HG03196 (cell line): ENCODE measurements at regions not wholly inside any gene's neighbourhood (a gene's known extent, or its start where the extent isn't known, plus 50 kb on each side); places are given as distances from the start of the nearest gene placed in this dataset.

Source experiments
- ATAC-seq: cut with Tn5 transposase; IDR thresholded peaks from one replicate; pipeline ENCODE4 v1.9.1; 2021; ENCODE audit not compliant: unreplicated experiment

DNA sequence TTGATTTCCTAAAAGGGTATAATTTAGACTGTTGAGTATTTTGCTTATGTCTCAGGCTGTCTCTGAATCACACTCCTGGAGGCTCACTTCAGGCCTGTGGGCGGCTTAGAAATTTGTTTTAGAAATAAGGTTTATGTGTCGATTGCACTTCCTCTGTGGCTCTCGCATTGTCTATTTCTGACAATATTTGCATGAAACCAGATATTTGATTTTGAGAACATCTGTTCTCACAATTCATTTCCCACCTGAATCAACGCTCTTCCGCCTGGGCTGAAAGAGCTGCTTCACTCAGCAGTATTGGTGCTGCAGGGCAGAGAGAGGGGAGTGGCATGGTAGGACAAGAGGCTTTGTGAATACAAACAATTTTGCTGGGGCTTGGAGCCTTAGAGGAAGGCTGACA, 262.0 kb downstream of the ADRA2A start:
- peak; percentile 86 for ATAC-seq

DNA sequence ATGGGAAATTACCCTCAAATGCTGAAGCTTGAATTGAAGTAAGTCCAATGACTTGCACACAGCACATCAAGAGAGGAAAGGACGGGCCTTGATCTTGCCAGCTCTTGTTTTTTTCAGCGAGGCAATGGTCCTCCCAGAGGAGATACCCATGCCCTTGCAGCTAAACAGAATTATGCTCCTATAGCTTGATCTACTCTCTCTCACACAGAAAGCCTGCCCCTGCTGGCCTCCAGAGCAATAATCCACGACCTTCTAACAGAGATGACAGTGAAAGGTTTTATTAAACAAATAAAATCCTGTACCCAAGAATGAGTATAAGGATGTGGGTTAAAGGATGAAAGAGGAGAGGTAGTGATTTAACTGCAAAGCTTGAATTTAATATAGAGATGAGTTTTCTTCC, 268.0 kb downstream of the ADRA2A start:
- no peak for ATAC-seq

DNA sequence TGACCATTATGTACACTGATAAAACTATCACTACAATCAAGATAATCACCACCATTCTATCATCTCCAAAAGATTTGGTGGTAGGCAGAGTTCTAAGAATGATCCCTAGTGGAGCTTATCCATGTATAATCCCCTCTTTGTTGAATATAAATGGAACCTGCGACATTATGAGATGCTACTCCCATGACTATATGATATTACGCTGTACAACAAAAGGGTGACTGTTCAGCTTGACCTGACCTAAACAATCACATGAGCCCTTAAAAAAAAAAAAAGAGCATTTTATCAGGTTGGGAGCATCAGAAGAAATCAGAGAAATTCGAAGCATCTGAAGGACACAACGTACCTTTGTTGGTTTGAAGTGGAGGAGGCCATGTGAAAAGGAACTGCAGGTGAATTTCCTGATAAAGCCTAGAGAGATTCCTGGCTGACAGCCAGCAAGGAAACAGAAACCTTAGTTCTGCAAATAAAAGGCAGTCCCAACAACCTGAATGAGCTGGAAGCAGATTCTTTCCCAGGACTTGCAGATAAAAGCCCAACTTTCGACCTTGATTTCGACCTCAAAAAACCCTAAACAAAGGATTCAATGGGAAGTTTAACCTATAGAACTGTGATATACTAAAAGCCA, 270.7 kb downstream of the ADRA2A start:
- no peak for ATAC-seq

DNA sequence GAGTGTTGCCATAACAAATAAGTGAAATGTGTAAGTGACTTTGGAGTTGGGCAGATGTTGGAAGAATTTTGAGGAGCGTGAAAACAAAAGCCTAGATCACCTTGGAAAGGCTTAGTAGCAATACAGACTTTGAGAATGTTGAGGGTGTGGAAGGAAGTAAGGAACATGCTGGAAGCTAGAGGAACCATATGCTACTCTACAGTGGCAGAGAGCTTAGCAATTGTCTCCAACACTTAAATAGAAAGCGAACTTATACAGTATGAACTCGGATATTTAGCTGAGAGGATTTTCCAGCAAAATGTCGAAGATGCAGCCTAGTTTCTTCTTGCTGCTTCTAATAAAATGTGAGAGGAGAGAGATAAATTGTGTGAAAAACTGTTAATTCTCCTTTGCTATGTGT, 271.2 kb downstream of the ADRA2A start:
- ATAC-seq: no peak

DNA sequence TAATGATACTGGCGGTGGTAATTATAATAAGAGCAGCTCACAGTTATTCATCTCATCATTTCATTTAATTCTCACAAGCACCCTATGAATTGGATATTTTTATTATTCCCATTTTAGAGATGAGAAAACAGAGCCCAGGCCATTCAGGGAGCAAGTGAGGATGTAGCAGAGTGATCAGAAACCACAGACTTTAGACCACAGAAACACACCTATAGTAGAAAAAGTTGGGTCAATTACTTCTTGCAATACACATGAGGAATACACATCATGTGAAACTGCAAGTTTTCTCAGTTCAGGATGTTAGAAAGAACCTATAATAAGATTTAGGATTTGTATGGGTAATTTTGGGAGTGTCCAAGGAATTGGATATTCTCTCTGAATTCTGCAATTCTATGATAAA, 278.0 kb downstream of the ADRA2A start:
- no peak for ATAC-seq

DNA sequence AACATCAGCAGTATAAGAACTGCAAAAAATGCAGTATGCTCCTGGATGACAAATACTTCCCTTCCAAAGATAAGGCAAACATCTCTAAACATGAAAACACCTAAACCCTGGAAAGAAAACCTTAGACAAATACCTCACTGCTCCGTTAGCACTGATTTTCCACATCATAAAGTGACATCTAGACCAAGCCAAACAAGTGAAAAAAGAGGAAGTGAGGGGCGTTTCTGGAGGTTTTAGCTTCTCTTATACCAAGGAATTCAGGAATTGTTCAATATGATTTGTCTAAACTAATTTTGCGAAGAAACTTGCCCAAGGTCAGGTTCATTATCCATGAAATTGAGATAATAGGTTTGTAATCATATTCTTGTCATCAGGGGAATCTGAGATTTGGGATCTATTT, 279.7 kb downstream of the ADRA2A start:
- no peak for ATAC-seq

DNA sequence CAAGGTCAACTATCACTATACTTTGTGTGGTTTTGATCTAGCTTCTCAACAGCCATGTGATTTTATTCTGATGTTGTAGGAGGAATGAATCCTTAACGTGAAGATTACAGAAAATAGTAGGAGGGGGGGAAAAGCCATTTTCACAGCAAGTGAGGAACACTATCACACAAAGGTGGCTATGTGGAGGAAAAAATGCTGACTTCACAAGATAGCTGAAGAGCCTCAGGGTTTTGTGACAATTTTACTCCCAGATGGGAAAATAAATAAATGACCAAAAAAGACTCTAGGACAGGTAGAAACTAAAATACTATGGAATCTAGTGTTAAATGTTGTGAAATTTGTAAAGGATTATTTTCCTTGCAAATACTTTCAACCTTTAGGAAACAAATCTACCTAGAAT, 281.0 kb downstream of the ADRA2A start:
- ATAC-seq: no peak

DNA sequence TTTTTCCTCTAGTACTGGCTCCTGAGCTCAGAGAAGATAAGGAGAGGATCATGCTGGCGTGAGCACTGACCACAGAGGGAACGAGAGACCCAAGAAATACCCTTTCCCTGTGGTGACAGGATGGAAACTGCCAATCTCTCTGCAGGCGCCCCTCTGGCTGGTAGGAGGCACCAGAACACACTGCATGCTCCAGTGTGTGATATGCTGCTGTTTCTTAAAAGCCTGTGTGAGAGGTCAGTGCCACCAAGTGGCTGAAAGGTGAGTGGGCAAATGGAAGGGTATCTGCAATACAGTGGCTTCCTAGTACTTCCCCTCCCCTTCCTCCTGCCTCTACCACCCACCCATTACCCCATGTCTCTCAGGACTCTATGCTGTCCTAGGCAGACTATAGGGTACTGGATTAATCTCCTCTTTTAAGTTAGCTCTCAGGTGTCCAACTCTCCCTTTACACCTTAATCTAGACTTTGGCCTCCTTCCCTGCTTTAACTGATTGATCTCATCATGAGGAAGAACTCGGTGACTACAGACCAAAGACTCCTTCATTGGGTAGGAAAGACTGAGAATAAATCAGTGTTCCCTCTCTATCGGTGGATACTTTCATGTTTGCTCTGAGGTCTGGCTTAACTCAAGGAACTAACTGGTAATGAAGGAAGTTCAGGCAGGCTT, 283.6 kb downstream of the ADRA2A start:
- ATAC-seq: peak; percentile 88

DNA sequence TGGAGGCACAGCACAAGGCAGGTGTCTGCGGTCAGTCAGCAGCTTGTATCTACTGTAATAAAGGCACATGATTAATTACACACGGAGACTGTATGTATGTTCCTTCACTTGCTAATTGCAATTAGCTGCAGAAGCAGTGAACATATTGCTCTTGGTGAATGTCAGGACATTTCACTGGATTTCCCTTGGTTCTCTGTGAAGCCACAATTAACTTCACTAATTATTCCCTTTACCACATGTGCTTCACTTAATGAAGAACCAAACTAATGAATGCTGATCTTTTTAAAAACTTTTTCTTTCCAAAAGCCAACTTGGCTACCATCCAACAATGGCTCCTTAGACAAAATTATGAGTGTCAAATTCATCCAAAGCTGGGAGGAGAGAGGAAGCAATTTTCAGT, 290.7 kb downstream of the ADRA2A start:
- ATAC-seq: no peak

DNA sequence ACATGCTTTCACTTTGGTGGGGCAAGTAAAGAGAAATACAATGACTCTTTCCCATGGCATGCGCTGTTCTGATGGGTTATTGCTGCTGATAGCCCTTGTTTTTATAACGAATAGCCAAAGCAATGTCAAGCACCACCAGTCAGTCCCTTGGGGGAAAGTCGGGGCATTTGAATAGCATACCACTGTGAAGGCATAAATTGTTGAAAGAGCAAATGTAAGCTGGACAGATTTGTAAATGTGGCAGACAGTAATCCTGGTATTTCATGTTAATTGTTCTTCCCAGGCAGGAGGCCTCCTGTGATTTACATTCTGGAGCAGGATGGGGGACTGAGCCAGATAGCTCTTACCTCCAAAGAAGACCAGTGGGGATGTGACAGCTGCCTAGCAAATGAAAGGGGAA, 293.3 kb downstream of the ADRA2A start:
- ATAC-seq: no peak

DNA sequence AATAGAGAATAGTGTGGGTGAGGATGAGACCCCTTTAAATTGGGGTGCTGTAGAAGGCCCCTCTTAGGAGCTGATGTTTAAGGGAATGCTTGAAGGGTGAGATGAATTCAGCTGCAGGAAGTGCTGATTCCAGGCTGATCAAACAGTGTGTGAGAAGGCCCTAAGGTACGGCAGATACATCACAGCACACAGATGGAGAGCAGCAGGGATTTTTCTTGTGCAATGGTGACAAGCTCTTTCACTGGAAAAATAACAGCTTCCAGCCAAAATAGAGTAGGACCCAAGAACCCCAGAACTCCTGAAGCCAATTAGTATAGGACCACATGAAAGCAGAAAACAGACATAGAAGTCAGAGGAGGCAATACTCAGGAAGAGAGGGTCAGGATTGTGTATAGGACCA, 296.9 kb downstream of the ADRA2A start:
- ATAC-seq: no peak

DNA sequence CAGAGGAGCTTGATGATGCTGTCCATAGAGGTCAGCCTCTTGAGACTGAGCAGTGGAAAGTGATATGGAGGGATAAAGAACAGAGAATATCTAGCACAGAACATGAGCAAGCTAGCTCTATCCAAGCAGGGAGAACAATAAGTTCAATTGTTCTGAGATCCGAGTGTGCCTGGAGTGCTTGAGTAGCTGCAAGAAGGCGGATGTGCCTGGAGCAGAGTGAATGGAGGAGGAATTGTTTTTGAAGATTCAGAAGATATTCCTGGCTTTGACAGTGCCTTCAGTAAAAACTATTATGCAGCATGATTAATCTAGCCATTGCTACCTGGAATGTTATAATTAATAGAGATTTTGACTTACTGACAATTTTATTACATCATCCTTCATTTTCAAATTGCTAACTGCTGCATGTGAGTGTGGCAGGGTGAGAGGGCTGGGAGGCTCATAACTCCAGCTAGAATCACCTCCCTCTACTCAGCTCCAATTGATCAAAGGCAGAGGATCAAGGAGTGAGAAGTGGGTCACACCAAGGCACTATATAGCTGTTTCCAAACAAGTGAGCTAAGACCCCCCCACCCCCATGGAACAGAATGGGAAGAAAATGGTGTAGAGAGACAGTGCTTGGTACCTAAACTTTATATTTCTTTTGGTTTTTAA, 302.8 kb downstream of the ADRA2A start:
- no peak for ATAC-seq

DNA sequence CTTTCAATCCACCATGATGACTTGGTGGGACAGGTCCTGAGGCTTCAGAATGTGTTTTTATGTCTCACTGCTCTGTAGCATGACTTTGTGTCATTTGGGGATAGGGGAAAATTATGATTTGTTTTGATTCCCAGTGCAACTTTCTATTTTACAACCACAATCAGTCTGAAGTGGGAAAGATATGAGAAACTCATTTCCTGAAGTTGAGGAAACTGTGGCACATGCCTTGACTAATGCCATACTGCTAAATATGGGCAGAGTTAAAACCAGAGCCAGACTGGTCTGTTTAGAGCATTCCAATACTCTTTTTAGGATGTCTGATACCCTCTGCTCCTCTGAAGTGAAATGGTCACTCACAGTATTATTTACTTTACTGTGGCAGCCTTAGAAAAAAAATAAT, 307.7 kb downstream of the ADRA2A start:
- ATAC-seq: no peak

DNA sequence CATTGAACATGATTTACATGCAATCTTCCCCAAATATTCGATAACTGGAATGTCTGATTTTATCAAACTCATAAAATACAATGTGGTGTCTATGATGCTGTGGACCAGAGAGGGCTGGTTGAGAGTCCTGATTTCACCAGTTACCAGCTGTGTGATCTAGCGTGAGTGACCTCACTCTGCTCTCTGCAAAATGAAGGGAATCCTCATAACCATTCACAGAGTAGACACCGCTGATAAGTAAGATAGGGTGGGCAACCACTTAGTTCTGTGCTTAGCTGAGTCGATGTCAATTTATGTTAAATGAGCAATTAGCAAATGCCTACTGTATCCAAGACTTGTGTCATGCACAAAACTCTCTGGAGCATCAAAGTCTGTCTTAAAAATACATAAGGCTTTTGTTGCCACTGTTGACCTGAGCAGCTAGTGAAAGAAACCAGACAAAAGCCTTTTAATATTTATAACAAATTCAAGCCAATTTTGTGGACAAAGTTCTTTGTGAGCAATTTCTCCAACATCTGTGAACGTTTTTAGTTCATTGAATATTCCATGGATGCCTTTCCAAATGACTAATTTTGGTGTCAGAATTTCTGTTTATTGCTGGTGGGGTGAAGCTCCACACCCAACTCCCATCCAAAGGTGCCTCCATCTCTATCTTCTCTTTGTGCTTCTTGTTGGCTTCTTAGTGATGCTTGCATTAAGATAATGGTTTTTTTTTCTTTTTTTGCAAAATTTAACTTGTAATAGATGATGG, 314.2 kb downstream of the ADRA2A start:
- ATAC-seq: no peak

DNA sequence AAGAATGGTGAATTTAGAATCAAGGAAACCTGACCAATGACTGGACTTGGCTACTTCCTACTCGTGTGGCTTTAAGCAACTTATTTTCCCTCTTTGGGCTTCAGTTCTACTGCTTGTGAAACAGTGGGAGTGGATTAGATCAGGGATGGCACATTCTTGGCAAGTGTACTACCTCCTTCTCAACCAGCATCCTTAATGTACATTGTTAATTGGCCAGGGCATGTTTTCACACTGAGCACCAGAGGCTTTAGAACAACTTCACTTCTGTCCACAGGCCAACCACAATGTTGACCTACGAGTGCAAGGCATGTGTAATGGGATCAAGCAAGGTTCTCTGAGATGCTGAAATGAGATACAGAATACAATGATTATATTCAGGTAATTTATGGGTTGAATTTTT, 315.3 kb downstream of the ADRA2A start:
- ATAC-seq: no peak

DNA sequence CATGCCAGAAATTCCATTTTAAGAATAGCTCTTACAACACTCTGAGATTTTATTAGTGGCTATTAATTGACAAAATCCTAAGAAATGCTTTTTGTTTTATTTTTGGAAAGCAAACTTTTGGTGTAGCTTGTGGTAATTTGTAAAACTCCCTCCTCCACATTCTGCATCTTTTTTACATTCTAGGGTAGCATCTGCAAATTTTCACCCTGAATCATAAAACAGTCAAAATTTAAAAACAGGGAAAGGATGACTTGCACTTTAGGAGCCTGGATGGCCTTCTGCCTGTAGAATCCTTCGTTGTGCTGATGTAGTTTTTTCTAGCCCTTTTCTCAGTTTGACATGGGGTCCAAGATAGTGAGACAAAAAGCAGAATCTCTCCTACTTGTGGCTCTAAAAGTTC, 316.1 kb downstream of the ADRA2A start:
- no peak for ATAC-seq

DNA sequence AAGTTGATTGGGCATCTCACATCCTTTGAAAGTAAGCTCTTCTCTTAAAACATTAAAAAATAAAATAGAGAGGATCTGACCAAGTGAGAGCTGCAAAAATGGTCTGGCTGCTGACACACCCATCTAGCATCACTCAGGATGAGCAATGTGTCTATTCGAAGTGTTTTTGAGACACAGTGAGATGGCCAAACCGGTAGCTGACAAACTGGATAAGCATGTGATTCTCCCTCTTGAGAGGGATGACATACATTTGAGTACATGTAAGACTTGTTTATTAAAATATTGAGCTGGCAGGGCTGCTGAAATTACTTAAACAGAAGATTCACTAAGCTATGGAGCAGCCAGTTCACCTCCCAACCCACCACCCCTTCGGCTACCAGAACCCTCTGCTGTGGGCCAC, 333.9 kb downstream of the ADRA2A start:
- ATAC-seq: no peak

DNA sequence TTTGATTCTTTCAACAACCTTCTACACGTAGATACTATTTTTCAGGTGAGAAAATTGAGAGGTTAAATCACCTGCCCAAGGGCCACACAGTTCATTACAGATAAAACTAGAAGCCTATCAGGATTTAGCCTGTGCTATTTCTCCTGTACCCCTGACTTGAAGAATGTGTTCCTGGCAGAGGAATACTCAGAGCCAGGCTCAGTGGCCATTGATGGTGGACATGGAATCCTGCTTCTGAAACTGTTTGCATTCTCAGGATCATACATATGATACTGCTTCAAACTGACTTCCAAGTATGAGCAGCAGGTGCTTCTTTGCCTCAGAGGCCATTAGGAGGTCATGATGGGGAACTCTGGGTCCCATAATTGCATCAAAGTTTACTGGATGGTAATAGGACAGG, 348.6 kb downstream of the ADRA2A start:
- ATAC-seq: no peak

DNA sequence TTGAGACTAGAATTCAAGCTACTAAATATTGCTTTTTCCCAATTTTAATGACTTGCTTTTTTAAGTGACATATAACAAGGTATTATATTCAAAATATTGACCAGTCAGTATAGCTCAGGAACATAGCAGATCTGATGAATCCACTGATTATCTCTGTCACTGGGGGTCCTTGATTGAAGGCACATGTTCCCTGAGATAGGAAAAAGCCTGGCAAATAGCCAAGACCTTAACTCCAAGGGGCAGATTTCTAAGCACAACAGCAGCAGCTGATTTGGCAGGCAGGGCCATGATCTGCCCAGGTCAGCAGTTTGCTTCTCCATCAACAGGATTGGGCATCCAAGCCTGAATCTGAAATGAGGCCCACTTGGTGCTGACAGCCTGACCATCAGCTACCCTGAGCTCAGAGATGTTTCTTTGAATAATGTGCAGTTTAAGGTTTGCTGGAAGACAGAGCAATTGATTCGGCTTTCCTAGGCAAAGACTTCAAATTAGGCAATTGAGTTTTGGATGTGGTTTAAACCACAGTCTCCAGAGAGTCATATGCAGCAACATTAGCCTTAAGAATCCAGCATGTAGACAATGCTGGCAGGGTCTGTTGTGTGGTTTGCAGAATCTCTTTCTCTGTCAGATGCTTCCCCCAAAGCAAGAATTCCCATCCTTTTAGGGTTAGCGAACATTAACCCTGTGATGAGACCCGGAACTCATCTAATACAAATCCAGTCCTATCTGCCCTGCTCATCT, 352.6 kb downstream of the ADRA2A start:
- ATAC-seq: no peak

DNA sequence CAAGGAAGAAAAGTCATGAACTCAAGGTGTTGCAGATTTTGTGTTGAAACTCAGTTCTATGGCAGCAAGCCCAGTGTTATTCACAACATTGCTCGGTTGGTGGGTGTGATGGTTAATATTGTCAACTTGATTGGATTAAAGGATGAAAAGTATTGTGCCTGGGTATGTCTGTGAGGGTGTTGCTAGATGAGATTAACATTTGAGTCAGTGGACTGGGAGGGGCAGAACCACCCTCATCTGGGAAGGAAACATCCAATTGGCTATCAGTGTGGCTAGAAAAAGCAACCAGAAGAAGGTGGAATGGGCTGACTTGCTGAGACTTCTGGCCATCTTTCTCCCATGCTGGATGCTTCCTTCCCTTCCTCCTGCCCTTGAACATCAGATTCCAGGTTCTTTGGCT, 353.2 kb downstream of the ADRA2A start:
- no peak for ATAC-seq

DNA sequence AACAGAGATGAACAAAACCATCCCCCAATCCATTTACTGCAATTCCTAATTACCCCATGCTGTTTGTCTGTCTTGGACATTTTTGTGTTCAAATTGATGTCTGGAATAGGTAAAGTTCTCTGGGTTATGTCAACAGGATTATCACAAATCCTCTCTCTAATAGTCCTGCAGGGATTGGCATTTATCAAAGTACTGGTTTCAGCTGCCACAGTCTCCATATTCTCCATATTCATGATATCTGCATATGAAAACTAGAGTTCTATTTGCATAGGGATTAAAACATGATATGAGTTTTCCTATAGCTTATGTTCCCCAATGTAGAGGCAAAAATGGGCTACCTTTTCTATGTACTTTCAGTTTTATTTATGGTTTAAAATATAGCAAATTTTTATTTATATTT, 355.8 kb downstream of the ADRA2A start:
- ATAC-seq: no peak
